ENCODE measurements at regions not wholly inside any gene's neighbourhood (a gene's known extent, or its start where the extent isn't known, plus 50 kb on each side); places are given as distances from the start of the nearest gene placed in this dataset.

- TF ChIP-seq CTCF (IDR thresholded peaks at IDR 0.05) (no peak), POLR2A (IDR thresholded peaks at IDR 0.05) (no peak)
These were observed 284.7 kb upstream of the BRINP3 start for GRCh38 chr1:190762325-190762724.
